HG03139 (cell line): ENCODE measurements at regions not wholly inside any gene's neighbourhood (a gene's known extent, or its start where the extent isn't known, plus 50 kb on each side); places are given as distances from the start of the nearest gene placed in this dataset.

Experiments used
- ATAC-seq: cut with Tn5 transposase; IDR thresholded peaks from one replicate; pipeline ENCODE4 v1.9.1; 2021; ENCODE audit not compliant: unreplicated experiment

GRCh38 chr6:167672738-167673137 lies 154.0 kb upstream of the AFDN start:
- ATAC-seq = no peak

GRCh38 chr6:167673946-167674345 lies 152.8 kb upstream of the AFDN start:
- ATAC-seq = no peak

GRCh38 chr6:167674486-167674885 lies 152.2 kb upstream of the AFDN start:
- no peak for ATAC-seq

- no peak for ATAC-seq
Measured at GRCh38 chr6:167676000-167676665, 150.6 kb upstream of the AFDN start.

GRCh38 chr6:167676666-167677421 lies 149.9 kb upstream of the AFDN start:
- no peak for ATAC-seq

- no peak for ATAC-seq
Measured at GRCh38 chr6:167677422-167677789, 149.3 kb upstream of the AFDN start.

- ATAC-seq = no peak
Measured at GRCh38 chr6:167678102-167679101, 148.3 kb upstream of the AFDN start.

- ATAC-seq = no peak
Measured at GRCh38 chr6:167679122-167679736, 147.5 kb upstream of the AFDN start.

GRCh38 chr6:167679790-167680604 lies 146.7 kb upstream of the AFDN start:
- no peak for ATAC-seq

- ATAC-seq = no peak
Measured at GRCh38 chr6:167680605-167681149, 146.0 kb upstream of the AFDN start.

GRCh38 chr6:167682125-167682524 lies 144.6 kb upstream of the AFDN start:
- no peak for ATAC-seq

- ATAC-seq = no peak
Measured at GRCh38 chr6:167682546-167683027, 144.1 kb upstream of the AFDN start.

GRCh38 chr6:167683028-167683862 lies 143.5 kb upstream of the AFDN start:
- ATAC-seq = no peak

GRCh38 chr6:167684276-167685104 lies 142.2 kb upstream of the AFDN start:
- ATAC-seq = no peak

- no peak for ATAC-seq
Measured at GRCh38 chr6:167685654-167686053, 141.1 kb upstream of the AFDN start.

GRCh38 chr6:167686204-167686893 lies 140.4 kb upstream of the AFDN start:
- ATAC-seq = no peak

GRCh38 chr6:167687116-167687725 lies 139.5 kb upstream of the AFDN start:
- ATAC-seq = no peak
